ENCODE measurements at regions not wholly inside any gene's neighbourhood (a gene's known extent, or its start where the extent isn't known, plus 50 kb on each side); places are given as distances from the start of the nearest gene placed in this dataset.

DNA sequence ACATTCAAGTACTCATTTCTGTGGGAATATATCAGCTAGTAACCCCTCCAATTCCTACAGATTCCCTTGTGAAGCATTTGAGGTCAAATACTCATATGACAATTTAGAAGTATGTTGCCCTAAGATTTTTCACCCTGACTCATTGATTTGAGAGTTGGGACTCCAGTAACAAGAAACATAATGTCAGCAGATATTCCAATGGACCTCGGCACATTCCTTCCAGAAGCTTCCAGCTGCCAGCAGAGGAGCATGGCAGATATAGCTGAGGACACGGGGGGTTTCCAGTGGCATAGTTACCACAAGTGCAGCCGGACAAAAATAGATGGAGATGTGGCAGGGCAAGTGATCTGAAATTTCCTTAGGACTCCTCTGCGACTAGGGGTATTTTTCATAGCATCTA lies 101.9 kb upstream of the ARHGAP28 start:
- TF ChIP-seq CTCF (IDR thresholded peaks at IDR 0.05; ENCODE audit: low read depth, low read length, poor library complexity, severe bottlenecking) (no peak), EZH2phosphoT487 (IDR thresholded peaks at IDR 0.05; ENCODE audit: borderline replicate concordance, low read length) (no peak)

Measured in DOHH2 (cell line).